GM19324 (cell line): ENCODE measurements at regions not wholly inside any gene's neighbourhood (a gene's known extent, or its start where the extent isn't known, plus 50 kb on each side); places are given as distances from the start of the nearest gene placed in this dataset.
"Not testable (repeated sequence)": the region's sequence is repeated elsewhere in the genome, so short reads cannot be mapped to it uniquely, and the experiment has no call there.

Experiments
- ATAC-seq: cut with Tn5 transposase; IDR thresholded peaks from one replicate; pipeline ENCODE4 v1.9.1; 2021; ENCODE audit warnings: mild to moderate bottlenecking, moderate library complexity; ENCODE audit not compliant: unreplicated experiment, low FRiP score

DNA sequence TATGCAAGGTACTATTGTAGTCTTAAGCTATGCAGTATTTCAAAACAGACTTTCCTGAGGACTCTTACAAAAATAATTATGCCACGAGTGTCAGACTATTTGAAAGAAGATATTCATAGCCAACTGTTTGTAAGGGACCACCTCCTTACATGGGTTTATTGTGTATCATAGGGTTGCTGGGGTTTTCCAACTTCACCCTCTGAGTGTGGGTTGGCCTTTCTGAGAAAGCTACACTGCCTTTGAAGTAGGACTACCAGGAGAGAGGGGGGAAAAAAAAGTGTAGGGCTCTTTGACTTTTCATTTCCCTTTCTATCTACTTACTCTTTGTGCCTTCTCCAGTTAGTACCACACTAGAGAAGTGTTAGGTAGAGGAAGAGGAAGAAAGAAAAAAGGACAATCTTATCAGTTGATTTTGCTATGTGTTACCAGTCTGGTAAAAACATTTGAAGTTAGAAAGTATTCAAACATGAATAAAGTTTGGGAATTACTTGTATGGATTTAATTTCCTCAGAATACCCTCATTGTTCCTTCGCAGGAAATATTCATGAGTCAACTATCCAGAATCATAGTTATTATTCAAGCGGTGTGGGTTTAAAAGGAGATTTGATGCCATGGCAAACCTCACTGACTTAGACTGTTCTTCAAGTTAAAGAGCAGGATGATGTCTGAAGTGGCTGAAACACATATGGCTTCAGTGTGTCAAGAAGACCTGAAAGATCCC is 329.3 kb upstream of the THBS1 start:
- no peak for ATAC-seq

DNA sequence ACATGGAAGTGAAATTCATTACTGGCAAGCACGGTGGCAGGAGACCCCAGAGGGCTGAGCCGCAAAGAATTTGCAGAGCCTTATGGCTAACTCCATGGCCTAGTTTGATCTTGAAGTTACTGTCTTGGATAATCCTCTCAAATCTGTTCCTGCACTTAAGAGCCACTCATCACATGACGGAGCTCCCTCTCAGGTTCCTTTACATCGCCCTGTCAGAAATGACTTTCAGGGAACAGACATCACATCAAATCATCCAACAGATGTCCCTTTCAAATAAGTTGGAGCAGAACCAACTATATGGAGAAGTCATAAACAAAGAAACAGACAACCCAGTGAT is 328.8 kb upstream of the THBS1 start:
- no peak for ATAC-seq

DNA sequence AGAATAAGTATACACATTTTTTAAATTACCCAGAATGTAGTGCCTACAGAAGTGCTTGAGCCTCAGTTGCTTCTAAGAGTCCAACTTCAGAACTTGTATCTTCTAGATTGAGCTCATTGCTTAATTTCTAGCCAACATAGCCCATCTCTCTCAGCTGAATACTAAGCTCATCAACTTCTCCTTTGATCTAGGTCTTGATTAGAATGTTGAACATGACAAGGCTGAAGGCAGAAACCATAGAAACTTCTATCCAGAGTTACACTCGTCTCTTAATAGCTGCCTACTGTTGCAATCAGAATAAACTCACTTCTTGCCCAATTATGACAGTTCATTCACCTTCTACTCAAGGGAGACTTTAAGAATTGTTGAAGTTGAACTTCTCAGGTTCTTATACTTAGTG is 327.3 kb upstream of the THBS1 start:
- no peak for ATAC-seq

DNA sequence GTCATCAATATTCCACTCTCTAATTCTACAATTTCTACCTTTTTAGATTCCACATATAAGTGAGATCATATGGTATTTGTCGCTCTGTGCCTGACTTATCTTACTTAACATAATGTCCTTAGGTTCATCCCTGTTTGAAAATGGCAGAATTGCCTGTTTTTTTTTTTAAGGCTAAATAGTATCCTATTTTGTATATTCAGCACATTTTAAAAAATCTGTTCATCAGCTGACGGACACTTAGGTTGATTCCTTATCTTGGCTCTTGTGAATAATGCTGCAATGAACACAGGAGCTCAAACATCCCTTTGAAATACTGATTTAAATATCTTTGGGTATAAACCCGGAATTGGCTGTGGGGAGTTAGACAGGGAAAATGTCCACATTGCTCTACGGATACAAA is 326.7 kb upstream of the THBS1 start:
- ATAC-seq: no peak

DNA sequence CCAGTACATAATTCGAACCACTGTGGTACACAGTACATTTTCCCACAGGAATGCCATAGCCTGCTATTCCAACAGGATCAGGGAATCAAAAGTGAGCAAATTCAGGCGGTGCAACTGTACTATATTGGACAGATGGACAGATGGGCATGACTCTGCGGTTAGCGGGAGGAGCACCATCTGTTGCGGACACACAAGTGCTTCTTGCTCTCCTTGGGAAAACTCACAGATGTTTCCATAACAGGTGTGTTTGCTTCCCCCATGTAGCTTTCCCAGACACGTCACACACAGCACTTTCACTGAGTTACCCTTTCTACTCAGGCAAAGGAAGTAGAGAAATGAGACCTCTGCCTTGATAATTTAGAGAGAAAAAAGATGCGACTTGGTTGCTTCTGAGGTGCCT is 325.1 kb upstream of the THBS1 start:
- no peak for ATAC-seq

GRCh38 chr15:39260391-39260790 is 320.5 kb upstream of the THBS1 start:
- ATAC-seq: no peak

- no peak for ATAC-seq
Measured at GRCh38 chr15:39260791-39261190, 320.1 kb upstream of the THBS1 start.

DNA sequence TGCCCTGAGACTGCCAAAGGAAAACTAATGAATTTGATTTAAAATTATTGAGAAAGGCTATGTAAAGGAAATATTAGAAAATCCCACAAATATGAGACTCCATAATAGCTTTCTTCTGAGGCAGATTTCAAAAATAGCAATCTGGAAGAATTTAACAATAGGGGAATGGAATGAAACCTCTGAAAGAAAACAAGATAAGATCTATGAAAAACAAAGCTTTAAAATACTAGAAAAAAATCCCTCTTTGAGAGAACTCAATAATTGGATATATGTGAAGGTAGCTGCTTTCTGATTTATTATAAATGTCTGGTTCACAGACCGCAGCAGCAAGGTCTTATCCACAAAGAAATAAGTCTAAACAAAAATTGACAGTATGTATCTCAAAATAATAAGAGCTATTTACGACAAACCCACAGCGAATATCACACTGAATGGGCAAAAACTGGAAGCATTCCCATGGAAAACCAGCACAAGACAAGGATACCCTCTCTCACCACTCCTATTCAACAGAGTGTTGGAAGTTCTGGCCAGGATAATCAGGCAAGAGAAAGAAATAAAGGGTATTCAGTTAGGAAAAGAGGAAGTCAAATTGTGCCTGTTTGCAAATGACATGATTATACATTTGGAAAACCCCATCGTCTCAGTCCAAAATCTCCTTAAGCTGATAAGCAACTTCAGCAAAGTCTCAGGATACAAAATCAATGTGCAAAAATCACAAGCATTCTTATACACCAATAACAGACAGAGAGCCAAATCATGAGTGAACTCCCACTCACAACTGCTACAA is 319.3 kb upstream of the THBS1 start:
- ATAC-seq: not testable (repeated sequence)

GRCh38 chr15:39262995-39263772 is 317.7 kb upstream of the THBS1 start:
- ATAC-seq: not testable (repeated sequence)

- no peak for ATAC-seq
Measured at GRCh38 chr15:39265261-39265660, 315.6 kb upstream of the THBS1 start.

- ATAC-seq: no peak
Measured at GRCh38 chr15:39266890-39267289, 314.0 kb upstream of the THBS1 start.

DNA sequence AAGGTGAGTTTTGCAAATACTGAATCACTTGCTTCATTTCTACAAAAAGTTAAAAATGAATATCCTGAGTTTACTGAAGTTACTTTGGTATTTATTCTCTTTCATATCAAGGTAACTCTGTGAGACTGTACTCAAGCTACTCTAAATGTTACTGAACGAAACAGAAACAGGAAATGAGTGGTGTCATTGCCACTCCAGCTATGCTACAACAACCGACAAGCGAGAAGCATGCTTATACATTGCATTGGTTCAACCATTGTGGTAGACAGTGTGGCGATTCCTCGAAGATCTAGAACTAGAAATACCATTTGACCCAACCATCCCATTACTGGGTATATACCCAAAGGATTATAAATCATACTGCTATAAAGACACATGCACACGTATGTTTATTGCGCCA is 313.2 kb upstream of the THBS1 start:
- ATAC-seq: no peak

DNA sequence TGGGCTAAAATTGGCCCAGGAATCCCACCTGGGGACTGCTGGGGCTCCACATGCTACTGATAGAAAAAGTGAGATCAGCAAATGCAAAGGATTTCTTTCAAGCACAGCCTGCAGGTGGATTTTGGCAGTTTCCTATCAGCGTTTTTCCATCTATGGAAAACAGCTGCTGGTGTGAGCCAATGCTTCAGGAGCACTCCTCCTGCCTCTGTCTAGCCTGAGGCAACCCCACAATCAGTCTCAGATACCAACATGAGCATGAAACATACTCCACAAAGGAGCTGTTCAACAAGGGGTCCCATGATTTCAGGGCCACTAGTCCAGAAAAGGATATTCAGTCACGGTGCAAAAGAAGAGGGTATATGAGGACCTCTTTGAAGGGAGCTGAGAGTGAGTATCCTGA is 311.5 kb upstream of the THBS1 start:
- no peak for ATAC-seq

GRCh38 chr15:39269821-39270220 is 311.1 kb upstream of the THBS1 start:
- no peak for ATAC-seq

DNA sequence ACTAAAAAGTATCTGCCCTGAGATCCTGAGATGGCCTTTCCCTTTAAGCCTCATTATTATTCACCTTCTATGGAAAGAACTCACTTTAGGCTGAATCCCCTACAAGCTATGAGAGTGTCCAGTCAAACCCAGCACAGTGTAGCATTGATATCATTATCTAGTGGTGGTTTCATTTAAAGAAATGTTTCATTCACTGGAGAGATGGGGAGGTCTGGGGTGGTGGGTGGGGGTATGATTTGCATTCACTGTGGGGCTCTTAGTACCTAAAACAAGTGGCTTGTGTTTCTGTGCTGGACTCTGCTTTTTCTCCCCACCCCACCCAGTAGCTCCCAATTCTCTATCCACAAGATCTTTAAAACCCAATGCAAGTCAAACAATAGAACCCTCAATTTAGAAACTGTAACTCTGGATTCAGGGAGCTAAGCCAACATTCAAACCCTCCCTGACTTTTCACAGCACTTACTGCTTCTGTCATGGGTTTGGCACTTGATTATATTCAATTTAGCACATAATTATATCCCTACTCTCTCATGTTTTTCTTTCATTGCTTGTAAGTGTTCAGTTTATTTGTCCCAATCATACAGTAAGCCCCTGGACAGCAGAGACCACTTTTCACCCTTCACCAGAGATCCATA is 310.5 kb upstream of the THBS1 start:
- ATAC-seq: no peak

GRCh38 chr15:39270934-39271333 is 309.9 kb upstream of the THBS1 start:
- ATAC-seq: no peak

GRCh38 chr15:39272901-39273300 is 308.0 kb upstream of the THBS1 start:
- ATAC-seq: no peak

DNA sequence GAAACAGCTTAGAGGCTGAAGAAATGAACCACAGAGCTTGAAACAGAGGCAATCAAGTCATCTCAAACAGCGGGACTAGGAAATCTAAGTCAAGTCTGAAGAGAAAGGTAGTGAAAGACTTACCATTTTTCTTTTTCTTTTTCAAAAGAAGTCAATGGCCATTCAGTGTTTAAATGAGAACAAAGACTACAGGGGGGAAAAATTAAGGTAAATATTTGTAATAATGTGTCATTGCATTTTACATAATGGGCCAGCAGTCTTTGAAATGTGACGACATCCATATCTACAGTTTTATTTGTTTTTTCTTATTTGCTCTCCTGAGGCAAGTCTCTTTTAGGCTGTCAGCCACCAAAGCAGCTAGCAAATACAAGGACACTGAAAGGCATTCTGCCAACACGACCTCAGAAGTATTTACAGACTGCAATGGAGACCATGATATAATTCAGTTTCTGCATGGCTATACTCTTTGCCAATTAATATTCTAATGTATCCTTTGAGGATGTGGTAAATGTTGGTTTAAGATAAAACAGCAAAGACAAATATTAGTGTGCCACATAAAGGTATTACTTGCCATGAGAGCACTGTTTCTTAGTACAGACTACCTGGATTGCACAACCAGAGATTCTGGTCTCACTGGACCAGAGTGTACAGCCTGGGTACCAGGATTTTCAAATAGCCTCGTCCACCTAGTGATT is 307.0 kb upstream of the THBS1 start:
- ATAC-seq: no peak

DNA sequence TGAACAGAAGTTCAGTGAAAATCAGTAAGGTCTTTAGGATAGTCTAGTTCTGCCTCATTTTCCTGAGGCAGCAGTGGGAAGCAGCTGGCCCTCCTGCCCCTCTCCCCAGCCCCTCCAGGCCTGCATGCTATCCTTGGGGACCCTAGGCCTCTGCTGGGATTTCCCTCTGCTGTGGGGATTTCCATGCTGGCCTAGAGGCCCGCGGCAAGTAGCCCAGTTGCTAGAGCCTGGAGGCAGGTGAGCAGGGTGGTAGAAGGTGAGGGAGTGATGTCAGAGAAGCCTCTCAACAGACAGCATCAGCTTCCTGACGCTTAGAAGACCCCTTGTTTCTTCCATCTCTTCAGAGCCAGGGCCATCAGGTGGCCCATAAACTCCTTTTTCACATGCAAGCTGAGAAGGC is 305.8 kb upstream of the THBS1 start:
- no peak for ATAC-seq

DNA sequence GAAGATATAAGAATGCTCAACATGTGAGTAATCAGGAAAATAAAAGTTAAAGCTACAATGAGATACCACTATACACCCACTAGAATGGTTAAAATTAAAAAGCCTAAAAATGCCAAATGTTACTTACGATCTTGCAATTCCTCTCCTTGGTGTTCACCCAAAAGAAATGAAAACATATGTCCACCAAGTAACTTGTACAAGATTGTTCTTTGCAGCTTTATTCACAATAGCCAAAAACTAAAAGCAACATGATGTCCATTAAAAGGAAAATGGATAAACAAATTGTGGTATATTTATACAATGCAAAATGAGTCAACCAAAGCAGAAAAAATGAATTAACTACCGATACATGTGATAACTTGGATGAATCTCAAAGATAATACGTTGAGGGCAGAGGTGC is 301.6 kb upstream of the THBS1 start:
- no peak for ATAC-seq
